Left lung (tissue), 4 donors: ENCODE measurements at regions not wholly inside any gene's neighbourhood (a gene's known extent, or its start where the extent isn't known, plus 50 kb on each side); places are given as distances from the start of the nearest gene placed in this dataset.
"Not testable (repeated sequence)": the region's sequence is repeated elsewhere in the genome, so short reads cannot be mapped to it uniquely, and the experiment has no call there.

ENCODE experiments used
- ATAC-seq: fragments of 200-7000 bp; cut with Tn5 transposase; one replicate; pipeline ENCODE4 v1.9.1; 2020; ENCODE audit warnings: moderate library complexity
- DNase-seq, 4 donors: peaks; one replicate each; pipeline ENCODE4 v3.0.0-alpha.2; 2013 to 2020
- H3K27ac ChIP-seq, 2 donors: fragments of 200-600 bp; sonication (generic) in 1 of 2; one replicate each; pipeline versions ENCODE4 v1.5.0 to v1.8.0; 2020 to 2021
- H3K27me3 ChIP-seq, 2 donors: fragments of 200-600 bp; sonication (generic) in 1 of 2; one replicate each; pipeline versions ENCODE4 v1.5.0 to v1.8.0; 2020 to 2021
- H3K36me3 ChIP-seq, 2 donors: fragments of 200-600 bp; sonication (generic) in 1 of 2; one replicate each; pipeline versions ENCODE4 v1.5.0 to v1.8.0; 2020 to 2021
- H3K4me1 ChIP-seq, 2 donors: fragments of 200-600 bp; one replicate each; pipeline ENCODE4 v1.8.0; 2021
- H3K4me3 ChIP-seq, 2 donors: fragments of 200-600 bp; sonication (generic) in 1 of 2; one replicate each; pipeline versions ENCODE4 v1.5.0 to v1.8.0; 2020 to 2021; ENCODE audit warnings: mild to moderate bottlenecking in 1 of 2
- H3K9me3 ChIP-seq, 2 donors: fragments of 200-600 bp; sonication (generic) in 1 of 2; one replicate each; pipeline versions ENCODE4 v1.5.0 to v1.8.0; 2020 to 2021
- intact Hi-C, 2 donors: fragments of 100-400 bp; cut with DNase I; formaldehyde crosslinking; loops; one replicate each; pipeline versions ENCODE4 v1.11.2 to v1.14.2; 2022
- TF ChIP-seq, protein P1 (sequence below), 2 donors: fragments of 200-600 bp; sonication (generic) in 1 of 2; IDR thresholded peaks; one replicate each; pipeline versions ENCODE4 v1.5.0 to v1.8.0; 2021; ENCODE audit warnings: antibody characterized with exemption in 2 of 2
- donor health status: DM: no; HTN: yes; CAD: no.
- donor health status: DM: no; HTN: no; CAD: no.

DNA sequence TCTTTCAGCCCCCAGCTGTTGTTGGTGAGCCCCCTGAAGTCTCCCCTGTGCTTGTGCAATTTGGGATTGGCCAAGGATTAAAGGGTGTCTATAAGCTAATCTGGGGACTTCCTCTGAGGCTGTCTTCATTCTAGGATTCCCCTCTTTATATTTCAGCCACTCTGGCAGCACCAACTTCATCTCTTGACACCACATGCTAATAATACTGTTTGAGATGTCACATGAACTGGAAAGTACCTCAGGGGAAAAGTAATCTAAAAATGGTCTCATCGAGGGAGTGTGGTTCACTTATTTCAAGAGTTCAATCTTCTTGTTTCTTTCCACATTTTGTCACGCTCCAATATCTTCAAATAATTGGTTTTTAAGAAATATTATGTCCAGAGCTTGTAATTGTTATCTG, 279.2 kb upstream of the TMC3 start:
- H3K4me1 ChIP-seq: no peaks in the 10 kb centered on the region
- no peaks in the 10 kb centered on the region for H3K36me3 ChIP-seq
- H3K27me3 ChIP-seq: no peaks in the 10 kb centered on the region
- intact Hi-C loops: no loop called here
- TF ChIP-seq, protein P1, sequence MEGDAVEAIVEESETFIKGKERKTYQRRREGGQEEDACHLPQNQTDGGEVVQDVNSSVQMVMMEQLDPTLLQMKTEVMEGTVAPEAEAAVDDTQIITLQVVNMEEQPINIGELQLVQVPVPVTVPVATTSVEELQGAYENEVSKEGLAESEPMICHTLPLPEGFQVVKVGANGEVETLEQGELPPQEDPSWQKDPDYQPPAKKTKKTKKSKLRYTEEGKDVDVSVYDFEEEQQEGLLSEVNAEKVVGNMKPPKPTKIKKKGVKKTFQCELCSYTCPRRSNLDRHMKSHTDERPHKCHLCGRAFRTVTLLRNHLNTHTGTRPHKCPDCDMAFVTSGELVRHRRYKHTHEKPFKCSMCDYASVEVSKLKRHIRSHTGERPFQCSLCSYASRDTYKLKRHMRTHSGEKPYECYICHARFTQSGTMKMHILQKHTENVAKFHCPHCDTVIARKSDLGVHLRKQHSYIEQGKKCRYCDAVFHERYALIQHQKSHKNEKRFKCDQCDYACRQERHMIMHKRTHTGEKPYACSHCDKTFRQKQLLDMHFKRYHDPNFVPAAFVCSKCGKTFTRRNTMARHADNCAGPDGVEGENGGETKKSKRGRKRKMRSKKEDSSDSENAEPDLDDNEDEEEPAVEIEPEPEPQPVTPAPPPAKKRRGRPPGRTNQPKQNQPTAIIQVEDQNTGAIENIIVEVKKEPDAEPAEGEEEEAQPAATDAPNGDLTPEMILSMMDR (IDR thresholded peaks at IDR 0.05): no peak
- DNase-seq (no peak), ATAC-seq (no peak)
- H3K4me3 ChIP-seq: no peak overlapping the region
- H3K27ac ChIP-seq: no peak overlapping the region
- H3K9me3 ChIP-seq: peaks cover 0 to 23% of the 10 kb centered on the region in 2 donors

DNA sequence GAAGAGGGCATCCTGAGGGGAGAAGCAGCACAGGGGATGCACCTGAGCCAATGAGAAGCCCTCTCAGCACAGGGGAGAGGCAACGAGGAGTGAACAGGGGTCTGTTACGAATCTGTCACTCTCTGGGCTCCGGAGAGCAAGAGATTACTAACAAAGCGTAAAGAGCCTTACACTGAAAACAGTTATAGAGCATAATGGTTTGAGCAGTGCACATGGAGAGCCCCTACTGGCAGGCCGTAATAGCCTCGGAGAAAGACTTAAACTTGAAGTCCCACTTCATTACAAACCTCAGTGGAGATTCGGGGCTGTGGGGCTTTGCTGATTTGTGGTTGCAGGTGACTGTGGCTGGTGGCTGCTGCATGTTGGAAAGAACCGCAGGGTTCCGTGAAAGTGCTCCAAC, 271.5 kb upstream of the TMC3 start:
- ATAC-seq (no peak), DNase-seq (no peak)
- no peak overlapping the region for H3K27ac ChIP-seq
- intact Hi-C loops: no loop called here
- H3K36me3 ChIP-seq: no peaks in the 10 kb centered on the region
- no peaks in the 10 kb centered on the region for H3K9me3 ChIP-seq
- no peak overlapping the region for H3K4me3 ChIP-seq
- no peaks in the 10 kb centered on the region for H3K27me3 ChIP-seq
- TF ChIP-seq, protein P1 (IDR thresholded peaks at IDR 0.05): no peak
- no peaks in the 10 kb centered on the region for H3K4me1 ChIP-seq

DNA sequence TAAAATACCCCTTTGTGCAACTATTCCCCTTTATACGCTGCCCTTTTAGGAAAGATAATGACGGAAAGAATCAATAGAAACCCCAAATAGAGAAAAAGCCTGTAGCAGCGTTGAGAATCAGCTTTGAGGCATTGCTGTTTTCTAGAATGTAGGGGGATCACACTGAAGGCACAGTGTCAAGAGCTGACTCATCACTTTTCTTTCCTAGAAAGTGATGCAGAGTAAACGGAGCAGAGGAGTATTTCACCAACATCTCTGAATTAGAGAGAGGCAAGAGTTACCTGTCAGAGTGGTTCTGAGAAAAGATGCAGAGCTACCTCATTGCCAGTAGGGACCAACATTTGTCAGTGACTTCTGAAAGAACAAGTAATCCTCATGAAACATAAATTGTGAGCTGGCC, 269.8 kb upstream of the TMC3 start:
- Histone ChIP-seq H3K27ac (no peak overlapping the region), H3K27me3 (no peaks in the 10 kb centered on the region), H3K4me1 (no peaks in the 10 kb centered on the region), H3K4me3 (no peak overlapping the region), H3K36me3 (no peaks in the 10 kb centered on the region), H3K9me3 (no peaks in the 10 kb centered on the region)
- intact Hi-C loops: no loop called here
- ATAC-seq: no peak
- TF ChIP-seq, protein P1 (IDR thresholded peaks at IDR 0.05): no peak
- DNase-seq: no peak

DNA sequence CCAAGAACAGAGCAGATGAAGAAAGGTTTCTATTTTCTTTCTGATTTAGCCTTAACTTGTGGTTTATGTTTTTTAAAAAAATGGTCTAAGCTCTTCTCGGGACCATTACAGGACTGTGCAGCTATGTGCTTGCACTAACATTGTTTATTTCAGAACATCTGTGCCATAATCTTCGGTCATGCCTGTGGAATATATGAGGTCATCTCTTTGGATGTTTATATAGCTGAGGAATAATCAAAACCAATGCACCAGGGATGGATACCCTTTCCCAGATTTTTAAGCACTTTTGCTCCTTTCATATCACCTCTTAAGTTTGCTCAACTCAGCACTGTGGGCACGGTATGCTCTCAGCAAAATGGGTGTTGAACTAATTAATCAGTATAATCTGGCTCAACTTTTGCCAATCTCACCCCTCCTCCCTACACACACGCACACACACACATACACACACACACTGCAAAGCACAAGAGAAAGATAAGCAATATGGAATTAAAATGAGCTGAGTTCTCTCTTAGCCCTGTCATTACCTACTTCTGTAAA, 268.5 kb upstream of the TMC3 start:
- intact Hi-C loops: no loop called here
- no peaks in the 10 kb centered on the region for H3K27me3 ChIP-seq
- DNase-seq (peak in 2 of 4 donors; percentile 49 to 57), ATAC-seq (peak; percentile 49)
- H3K4me3 ChIP-seq: no peak overlapping the region
- TF ChIP-seq, protein P1 (IDR thresholded peaks at IDR 0.05): no peak
- no peaks in the 10 kb centered on the region for H3K9me3 ChIP-seq
- no peak overlapping the region for H3K27ac ChIP-seq
- no peaks in the 10 kb centered on the region for H3K36me3 ChIP-seq
- no peaks in the 10 kb centered on the region for H3K4me1 ChIP-seq

DNA sequence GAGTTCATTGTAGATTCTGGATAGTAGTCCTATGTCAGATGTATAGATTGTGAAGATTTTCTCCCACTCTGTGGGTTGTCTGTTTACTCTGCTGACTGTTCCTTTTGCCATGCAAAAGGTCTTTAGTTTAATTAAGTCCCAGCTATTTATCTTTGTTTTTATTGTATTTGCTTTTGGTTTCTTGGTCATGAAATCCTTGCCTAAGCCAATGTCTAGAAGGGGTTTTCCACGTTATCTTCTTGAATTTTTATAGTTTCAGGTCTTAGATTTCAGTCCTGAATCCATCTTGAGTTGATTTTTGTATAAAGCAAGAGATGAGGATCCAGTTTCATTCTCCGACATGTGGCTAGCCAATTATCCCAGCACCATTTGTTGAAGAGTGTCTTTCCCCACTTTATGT, 262.1 kb upstream of the TMC3 start:
- H3K36me3 ChIP-seq, H3K4me1 ChIP-seq, intact Hi-C loops: not testable (repeated sequence)

DNA sequence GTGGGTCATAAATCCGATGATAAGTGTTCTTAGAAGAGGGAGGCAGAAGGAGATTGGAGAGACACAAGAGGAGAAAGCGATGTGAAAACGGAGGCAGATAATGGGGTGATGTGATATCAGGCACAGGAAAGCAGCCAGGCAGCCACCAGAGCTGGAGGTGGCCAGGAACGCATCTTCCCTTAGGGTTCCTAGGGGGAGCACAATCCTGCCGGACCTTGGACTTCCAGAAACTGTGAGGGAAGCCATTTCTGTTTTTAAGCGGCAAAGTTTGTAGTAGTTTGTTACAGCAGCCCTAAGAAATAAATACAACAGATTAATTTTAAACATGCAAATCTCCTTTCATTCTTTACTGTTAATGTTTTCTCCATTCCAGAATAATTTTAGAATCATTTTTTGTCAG, 259.9 kb upstream of the TMC3 start:
- no peaks in the 10 kb centered on the region for H3K4me1 ChIP-seq

More for the DNA sequence above, 262.1 kb upstream of the TMC3 start:
- not testable (repeated sequence) for H3K9me3 ChIP-seq, H3K27ac ChIP-seq, H3K27me3 ChIP-seq, DNase-seq, H3K4me3 ChIP-seq, ATAC-seq

More for the DNA sequence above, 259.9 kb upstream of the TMC3 start:
- no peak for DNase-seq
- Histone ChIP-seq H3K27me3 (no peaks in the 10 kb centered on the region), H3K27ac (no peak overlapping the region), H3K4me3 (no peak overlapping the region), H3K9me3 (no peaks in the 10 kb centered on the region), H3K36me3 (no peaks in the 10 kb centered on the region)
- intact Hi-C loops: no loop called here
- ATAC-seq: no peak
- TF ChIP-seq, protein P1 (IDR thresholded peaks at IDR 0.05): no peak
